BE2C (cell line): ENCODE measurements at regions not wholly inside any gene's neighbourhood (a gene's known extent, or its start where the extent isn't known, plus 50 kb on each side); places are given as distances from the start of the nearest gene placed in this dataset.
A peak's percentile ranks its signal among the peaks of the same experiment; 100 is the strongest.

ENCODE experiments used
- DNase-seq: peaks from one replicate; pipeline ENCODE4 v3.0.0-alpha.2; 2020
- H3K27me3 ChIP-seq: fragments of 250-450 bp; sonication (Bioruptor Pico); 2 replicates; pipeline ENCODE4 v1.5.1; 2020; ENCODE audit warnings: mild to moderate bottlenecking
- H3K36me3 ChIP-seq: fragments of 250-450 bp; sonication (Bioruptor Pico); 2 replicates; pipeline ENCODE4 v1.5.1; 2020; ENCODE audit warnings: mild to moderate bottlenecking
- H3K4me1 ChIP-seq: fragments of 250-450 bp; sonication (Bioruptor Pico); 2 replicates; pipeline ENCODE4 v1.5.1; 2020
- H3K4me3 ChIP-seq: 2 replicates; pipeline ENCODE4 v1.5.1; 2011; ENCODE audit warnings: low read depth, low read length
- H3K9me3 ChIP-seq: fragments of 250-450 bp; sonication (Bioruptor Pico); 2 replicates; pipeline ENCODE4 v1.5.1; 2020
- CTCF ChIP-seq: IDR thresholded peaks from 2 replicates; pipeline ENCODE4 v1.5.1; 2012; ENCODE audit warnings: mild to moderate bottlenecking, low read depth, low read length

- no peaks in the 10 kb centered on the region for H3K9me3 ChIP-seq
- no peaks in the 10 kb centered on the region for H3K4me1 ChIP-seq
- no peaks in the 10 kb centered on the region for H3K36me3 ChIP-seq
- H3K27me3 ChIP-seq = no peaks in the 10 kb centered on the region
- peak; percentile 69 for DNase-seq
- H3K4me3 ChIP-seq = 0 out of 2 replicates have a peak overlapping the region, but pooled peaks have one; percentile 5
- no peak for TF ChIP-seq CTCF
These were observed 230.1 kb upstream of the MOCS1 start for GRCh38 chr6:40164345-40164755.

- no peaks in the 10 kb centered on the region for H3K27me3 ChIP-seq
- H3K4me3 ChIP-seq = no peak overlapping the region
- H3K9me3 ChIP-seq = no peaks in the 10 kb centered on the region
- no peaks in the 10 kb centered on the region for H3K36me3 ChIP-seq
- H3K4me1 ChIP-seq = no peaks in the 10 kb centered on the region
- no peak for TF ChIP-seq CTCF
- no peak for DNase-seq
These were observed 229.7 kb upstream of the MOCS1 start for GRCh38 chr6:40163924-40164323.

- TF ChIP-seq CTCF = no peak
- no peaks in the 10 kb centered on the region for H3K36me3 ChIP-seq
- DNase-seq = no peak
- no peak overlapping the region for H3K4me3 ChIP-seq
- H3K4me1 ChIP-seq = no peaks in the 10 kb centered on the region
- 0 out of 2 replicates have a peak, but pooled peaks cover 2% of the 10 kb centered on the region for H3K9me3 ChIP-seq
- no peaks in the 10 kb centered on the region; the same call in 1 of the 2 replicates for H3K27me3 ChIP-seq
These were observed 227.8 kb upstream of the MOCS1 start for GRCh38 chr6:40162074-40162473.

- Histone ChIP-seq H3K36me3 (no peaks in the 10 kb centered on the region), H3K27me3 (no peaks in the 10 kb centered on the region; the same call in 1 of the 2 replicates), H3K4me3 (no peak overlapping the region), H3K9me3 (0 out of 2 replicates have a peak, but pooled peaks cover 2% of the 10 kb centered on the region), H3K4me1 (no peaks in the 10 kb centered on the region)
- TF ChIP-seq CTCF = no peak
- no peak for DNase-seq
These were observed 226.6 kb upstream of the MOCS1 start for GRCh38 chr6:40160826-40161225.

GRCh38 chr6:40159865-40160264 is 225.6 kb upstream of the MOCS1 start:
- no peak for DNase-seq
- no peak for TF ChIP-seq CTCF

GRCh38 chr6:40152701-40153436 is 218.6 kb upstream of the MOCS1 start:
- Histone ChIP-seq H3K9me3 (no peaks in the 10 kb centered on the region), H3K27me3 (peaks cover 34% of the 10 kb centered on the region), H3K4me1 (no peaks in the 10 kb centered on the region), H3K36me3 (no peaks in the 10 kb centered on the region), H3K4me3 (no peak overlapping the region)
- TF ChIP-seq CTCF = no peak
- DNase-seq = no peak

More at GRCh38 chr6:40159865-40160264, 225.6 kb upstream of the MOCS1 start:
- Histone ChIP-seq H3K4me1 (no peaks in the 10 kb centered on the region), H3K27me3 (no peaks in the 10 kb centered on the region; the same call in none of the 2 replicates), H3K9me3 (0 out of 2 replicates have a peak, but pooled peaks cover 2% of the 10 kb centered on the region), H3K4me3 (no peak overlapping the region), H3K36me3 (no peaks in the 10 kb centered on the region)
